ENCODE measurements at regions not wholly inside any gene's neighbourhood (a gene's known extent, or its start where the extent isn't known, plus 50 kb on each side); places are given as distances from the start of the nearest gene placed in this dataset.

DNA sequence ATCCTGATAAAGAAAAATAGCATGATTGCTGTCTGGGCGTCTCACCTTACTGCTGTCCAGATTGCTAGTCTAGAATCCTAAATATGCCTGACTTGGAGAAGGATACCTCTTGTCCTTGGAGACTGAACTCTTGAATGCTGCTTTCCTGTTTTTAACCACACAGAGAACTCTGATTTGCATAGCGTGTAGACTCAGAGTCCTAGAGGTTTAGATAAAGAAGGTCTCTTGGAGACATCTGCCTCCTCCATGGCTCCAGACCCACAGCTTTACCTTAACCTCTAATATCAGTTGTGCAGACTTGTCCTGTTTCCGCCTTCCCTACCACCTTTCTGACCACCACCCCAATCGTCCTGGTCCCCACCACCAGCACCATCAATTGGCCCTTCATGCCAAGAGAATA lies 292.6 kb upstream of the CYRIA start:
- no peak for DNase-seq
- no peaks in the 10 kb centered on the region for H3K27me3 ChIP-seq (replicated peaks)
- in situ Hi-C loops (cut with HindIII; ENCODE audit: low pct_ligation_motif_present, low sequenced_read_pairs), result no loop called here
- H3K4me3 ChIP-seq (ENCODE audit: low read depth, low read length), result no peak overlapping the region
- H3K36me3 ChIP-seq (replicated peaks), result no peaks in the 10 kb centered on the region
- TF ChIP-seq, protein P1, sequence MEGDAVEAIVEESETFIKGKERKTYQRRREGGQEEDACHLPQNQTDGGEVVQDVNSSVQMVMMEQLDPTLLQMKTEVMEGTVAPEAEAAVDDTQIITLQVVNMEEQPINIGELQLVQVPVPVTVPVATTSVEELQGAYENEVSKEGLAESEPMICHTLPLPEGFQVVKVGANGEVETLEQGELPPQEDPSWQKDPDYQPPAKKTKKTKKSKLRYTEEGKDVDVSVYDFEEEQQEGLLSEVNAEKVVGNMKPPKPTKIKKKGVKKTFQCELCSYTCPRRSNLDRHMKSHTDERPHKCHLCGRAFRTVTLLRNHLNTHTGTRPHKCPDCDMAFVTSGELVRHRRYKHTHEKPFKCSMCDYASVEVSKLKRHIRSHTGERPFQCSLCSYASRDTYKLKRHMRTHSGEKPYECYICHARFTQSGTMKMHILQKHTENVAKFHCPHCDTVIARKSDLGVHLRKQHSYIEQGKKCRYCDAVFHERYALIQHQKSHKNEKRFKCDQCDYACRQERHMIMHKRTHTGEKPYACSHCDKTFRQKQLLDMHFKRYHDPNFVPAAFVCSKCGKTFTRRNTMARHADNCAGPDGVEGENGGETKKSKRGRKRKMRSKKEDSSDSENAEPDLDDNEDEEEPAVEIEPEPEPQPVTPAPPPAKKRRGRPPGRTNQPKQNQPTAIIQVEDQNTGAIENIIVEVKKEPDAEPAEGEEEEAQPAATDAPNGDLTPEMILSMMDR (IDR thresholded peaks at IDR 0.05; ENCODE audit: low read depth, low read length, missing control alignments), result no peak
- no peak overlapping the region for H3K27ac ChIP-seq

DNA sequence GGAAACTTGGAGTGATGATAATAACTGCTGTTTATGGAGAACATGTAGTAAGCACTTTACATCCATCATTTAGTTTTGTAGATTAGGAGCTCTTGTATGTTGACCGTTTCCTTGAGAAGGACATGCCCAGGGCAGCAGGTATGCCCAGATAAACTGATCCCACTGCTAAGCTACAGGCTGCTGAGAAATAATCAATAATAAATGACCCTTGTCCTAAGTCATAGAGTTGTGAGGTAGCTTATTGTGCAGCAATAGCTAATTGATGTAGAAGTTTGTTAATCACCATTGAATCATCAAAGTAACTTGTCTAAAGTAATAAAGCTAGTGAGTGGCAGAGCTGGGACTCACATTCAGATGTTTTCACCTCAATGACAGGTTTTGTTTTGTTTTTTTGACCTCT lies 287.2 kb upstream of the CYRIA start:
- Histone ChIP-seq H3K27me3 (replicated peaks) (no peaks in the 10 kb centered on the region), H3K4me3 (ENCODE audit: low read depth, low read length) (no peak overlapping the region), H3K36me3 (replicated peaks) (no peaks in the 10 kb centered on the region), H3K27ac (no peak overlapping the region)
- TF ChIP-seq, protein P1 (IDR thresholded peaks at IDR 0.05; ENCODE audit: low read depth, low read length, missing control alignments), result no peak
- in situ Hi-C loops (cut with HindIII; ENCODE audit: low pct_ligation_motif_present, low sequenced_read_pairs), result no loop called here
- DNase-seq, result no peak

DNA sequence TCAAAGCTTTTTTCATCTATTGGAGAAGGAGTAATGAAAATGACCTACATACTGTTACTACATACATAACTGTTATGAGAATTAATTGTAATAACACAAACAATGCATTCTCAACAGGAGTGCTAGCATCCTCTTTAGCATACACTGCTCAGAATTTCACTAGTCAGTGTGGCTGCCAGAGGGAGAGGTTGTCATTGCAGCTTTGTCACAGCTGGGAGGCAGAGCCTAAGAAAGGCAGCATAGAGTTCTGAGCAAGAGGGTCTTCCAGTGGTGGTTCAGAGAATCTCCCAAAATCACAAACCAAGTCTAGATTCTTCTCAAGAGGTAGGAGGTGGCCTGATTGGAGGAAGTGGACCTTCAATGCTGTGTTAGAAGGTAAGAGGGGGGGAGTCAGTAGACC lies 286.7 kb upstream of the CYRIA start:
- no peaks in the 10 kb centered on the region for H3K27me3 ChIP-seq (replicated peaks)
- H3K4me3 ChIP-seq (ENCODE audit: low read depth, low read length), result no peak overlapping the region
- TF ChIP-seq, protein P1 (IDR thresholded peaks at IDR 0.05; ENCODE audit: low read depth, low read length, missing control alignments), result no peak
- in situ Hi-C loops (cut with HindIII; ENCODE audit: low pct_ligation_motif_present, low sequenced_read_pairs), result no loop called here
- H3K36me3 ChIP-seq (replicated peaks), result no peaks in the 10 kb centered on the region
- no peak for DNase-seq
- H3K27ac ChIP-seq, result no peak overlapping the region

DNA sequence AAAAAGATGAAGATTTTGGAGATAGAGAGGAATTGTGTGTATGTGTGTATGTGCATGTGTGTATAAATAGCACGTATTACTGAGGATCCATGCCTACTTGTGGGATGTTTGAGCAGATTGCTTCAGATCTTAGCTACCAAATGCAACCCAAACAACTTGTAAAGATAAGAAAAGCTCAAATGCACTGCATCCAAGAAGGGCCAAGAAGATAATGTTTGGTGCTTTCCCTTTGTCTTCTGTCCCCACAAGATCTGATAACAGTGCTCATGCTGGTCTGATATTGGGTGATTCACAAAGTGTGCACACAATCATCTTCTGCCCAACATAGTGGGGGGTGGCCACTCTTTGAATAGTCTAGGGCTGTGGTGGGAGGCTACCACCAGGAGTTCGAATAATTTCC lies 284.8 kb upstream of the CYRIA start:
- TF ChIP-seq, protein P1 (IDR thresholded peaks at IDR 0.05; ENCODE audit: low read depth, low read length, missing control alignments), result no peak
- Histone ChIP-seq H3K4me3 (ENCODE audit: low read depth, low read length) (no peak overlapping the region), H3K36me3 (replicated peaks) (no peaks in the 10 kb centered on the region), H3K27ac (no peak overlapping the region), H3K27me3 (replicated peaks) (no peaks in the 10 kb centered on the region)
- in situ Hi-C loops (cut with HindIII; ENCODE audit: low pct_ligation_motif_present, low sequenced_read_pairs), result no loop called here
- DNase-seq, result no peak

DNA sequence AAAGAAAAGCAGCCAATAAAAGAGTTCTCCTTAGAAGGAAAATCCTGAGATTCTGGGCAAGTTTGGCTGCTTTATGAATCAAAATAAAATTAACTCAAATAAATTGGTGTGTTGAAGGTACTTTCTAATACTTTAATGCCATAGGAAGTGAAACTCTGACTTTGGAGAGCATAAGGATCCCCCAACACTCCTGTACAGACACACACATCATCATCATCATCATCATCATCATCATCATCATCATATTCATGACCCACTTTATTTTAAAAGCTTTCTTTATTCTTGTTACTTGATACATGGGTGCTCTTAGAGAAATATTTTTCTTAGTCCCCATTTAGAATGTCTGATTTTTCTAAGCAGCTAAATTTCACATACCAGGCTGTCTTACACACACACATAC lies 283.1 kb upstream of the CYRIA start:
- Histone ChIP-seq H3K27me3 (replicated peaks) (no peaks in the 10 kb centered on the region), H3K4me3 (ENCODE audit: low read depth, low read length) (no peak overlapping the region), H3K27ac (no peak overlapping the region), H3K36me3 (replicated peaks) (no peaks in the 10 kb centered on the region)
- in situ Hi-C loops (cut with HindIII; ENCODE audit: low pct_ligation_motif_present, low sequenced_read_pairs), result no loop called here
- no peak for DNase-seq
- TF ChIP-seq, protein P1 (IDR thresholded peaks at IDR 0.05; ENCODE audit: low read depth, low read length, missing control alignments), result no peak

DNA sequence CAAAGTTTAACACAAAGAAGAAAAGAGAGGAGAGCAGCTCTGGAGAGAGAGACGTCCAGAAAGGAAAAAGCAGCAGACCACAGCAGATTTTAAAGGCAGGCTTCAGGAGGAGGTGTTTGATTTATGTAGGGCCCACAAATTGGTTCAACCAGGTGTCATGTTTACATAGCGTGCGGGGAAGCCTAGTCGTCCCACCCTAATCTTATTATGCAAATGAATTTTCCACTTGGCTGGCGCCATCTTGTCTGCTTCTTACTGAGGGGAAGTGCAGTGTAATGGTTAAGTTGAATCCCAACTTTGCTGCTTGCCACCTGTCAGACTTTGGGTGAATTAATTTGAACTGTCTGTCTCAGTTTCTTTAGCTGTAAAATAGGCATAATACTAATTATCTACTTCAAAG lies 282.4 kb upstream of the CYRIA start:
- in situ Hi-C loops (cut with HindIII; ENCODE audit: low pct_ligation_motif_present, low sequenced_read_pairs), result no loop called here
- Histone ChIP-seq H3K27ac (no peak overlapping the region), H3K27me3 (replicated peaks) (no peaks in the 10 kb centered on the region), H3K4me3 (ENCODE audit: low read depth, low read length) (no peak overlapping the region), H3K36me3 (replicated peaks) (no peaks in the 10 kb centered on the region)
- no peak for DNase-seq
- TF ChIP-seq, protein P1 (IDR thresholded peaks at IDR 0.05; ENCODE audit: low read depth, low read length, missing control alignments), result no peak

Data from brain microvascular endothelial cell (primary cell).